IPS-11a (cell line): ENCODE measurements at regions not wholly inside any gene's neighbourhood (a gene's known extent, or its start where the extent isn't known, plus 50 kb on each side); places are given as distances from the start of the nearest gene placed in this dataset.

Experiments used
- H3K4me3 ChIP-seq: one replicate; pipeline ENCODE4 v1.5.1; 2013; ENCODE audit warnings: low read depth, low read length, control low read depth

GRCh38 chr4:181157647-181158046 lies 1085.6 kb upstream of the TENM3 start:
- no peak overlapping the region for H3K4me3 ChIP-seq

GRCh38 chr4:181158971-181159370 lies 1084.2 kb upstream of the TENM3 start:
- H3K4me3 ChIP-seq = no peak overlapping the region

- no peak overlapping the region for H3K4me3 ChIP-seq
Measured at GRCh38 chr4:181161669-181162068, 1081.5 kb upstream of the TENM3 start.

GRCh38 chr4:181162266-181162665 lies 1080.9 kb upstream of the TENM3 start:
- H3K4me3 ChIP-seq = no peak overlapping the region

GRCh38 chr4:181162676-181163075 lies 1080.5 kb upstream of the TENM3 start:
- no peak overlapping the region for H3K4me3 ChIP-seq

- no peak overlapping the region for H3K4me3 ChIP-seq
Measured at GRCh38 chr4:181166742-181167399, 1076.3 kb upstream of the TENM3 start.

- no peak overlapping the region for H3K4me3 ChIP-seq
Measured at GRCh38 chr4:181168011-181168805, 1075.0 kb upstream of the TENM3 start.

GRCh38 chr4:181173046-181173445 lies 1070.2 kb upstream of the TENM3 start:
- no peak overlapping the region for H3K4me3 ChIP-seq

GRCh38 chr4:181176306-181176705 lies 1066.9 kb upstream of the TENM3 start:
- H3K4me3 ChIP-seq = no peak overlapping the region

- H3K4me3 ChIP-seq = no peak overlapping the region
Measured at GRCh38 chr4:181181331-181181730, 1061.9 kb upstream of the TENM3 start.

- no peak overlapping the region for H3K4me3 ChIP-seq
Measured at GRCh38 chr4:181189751-181190150, 1053.5 kb upstream of the TENM3 start.

GRCh38 chr4:181193131-181193930 lies 1049.9 kb upstream of the TENM3 start:
- no peak overlapping the region for H3K4me3 ChIP-seq

- H3K4me3 ChIP-seq = no peak overlapping the region
Measured at GRCh38 chr4:181194096-181194495, 1049.1 kb upstream of the TENM3 start.

GRCh38 chr4:181200076-181200475 lies 1043.1 kb upstream of the TENM3 start:
- no peak overlapping the region for H3K4me3 ChIP-seq

- H3K4me3 ChIP-seq = no peak overlapping the region
Measured at GRCh38 chr4:181202240-181202639, 1041.0 kb upstream of the TENM3 start.

- H3K4me3 ChIP-seq = no peak overlapping the region
Measured at GRCh38 chr4:181204109-181204508, 1039.1 kb upstream of the TENM3 start.

GRCh38 chr4:181213551-181213950 lies 1029.7 kb upstream of the TENM3 start:
- H3K4me3 ChIP-seq = no peak overlapping the region

GRCh38 chr4:181216501-181216900 lies 1026.7 kb upstream of the TENM3 start:
- H3K4me3 ChIP-seq = no peak overlapping the region

GRCh38 chr4:181219783-181220416 lies 1023.3 kb upstream of the TENM3 start:
- no peak overlapping the region for H3K4me3 ChIP-seq

GRCh38 chr4:181224852-181225251 lies 1018.4 kb upstream of the TENM3 start:
- no peak overlapping the region for H3K4me3 ChIP-seq

GRCh38 chr4:181225616-181226261 lies 1017.5 kb upstream of the TENM3 start:
- H3K4me3 ChIP-seq = no peak overlapping the region
